SKM-1 (cell line): ENCODE measurements at regions not wholly inside any gene's neighbourhood (a gene's known extent, or its start where the extent isn't known, plus 50 kb on each side); places are given as distances from the start of the nearest gene placed in this dataset.

Experiments used
- DNase-seq: peaks from one replicate; lab custom pipeline; 2025; ENCODE audit not compliant: unreplicated experiment; lab: John Stamatoyannopoulos, UW

DNA sequence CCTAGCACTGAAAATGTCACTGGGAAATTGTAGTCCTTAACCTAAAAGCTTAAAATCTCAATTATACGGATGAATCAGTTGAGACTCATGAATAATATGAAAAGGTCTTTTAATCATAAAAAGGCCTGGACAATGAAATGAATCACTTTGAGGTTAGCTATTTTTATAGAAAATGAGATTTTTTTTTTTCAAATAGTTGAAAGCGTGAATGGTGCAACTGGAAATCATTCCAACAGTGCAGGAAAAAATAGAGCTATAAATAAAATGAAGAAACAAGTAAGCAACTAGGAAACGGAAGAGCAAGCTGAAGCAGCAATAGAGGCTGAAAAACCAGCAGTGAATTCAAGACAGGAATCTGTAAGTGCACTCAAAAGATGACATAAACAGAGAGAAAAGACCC, 142.9 kb downstream of the BACH1 start:
- DNase-seq: no peak

DNA sequence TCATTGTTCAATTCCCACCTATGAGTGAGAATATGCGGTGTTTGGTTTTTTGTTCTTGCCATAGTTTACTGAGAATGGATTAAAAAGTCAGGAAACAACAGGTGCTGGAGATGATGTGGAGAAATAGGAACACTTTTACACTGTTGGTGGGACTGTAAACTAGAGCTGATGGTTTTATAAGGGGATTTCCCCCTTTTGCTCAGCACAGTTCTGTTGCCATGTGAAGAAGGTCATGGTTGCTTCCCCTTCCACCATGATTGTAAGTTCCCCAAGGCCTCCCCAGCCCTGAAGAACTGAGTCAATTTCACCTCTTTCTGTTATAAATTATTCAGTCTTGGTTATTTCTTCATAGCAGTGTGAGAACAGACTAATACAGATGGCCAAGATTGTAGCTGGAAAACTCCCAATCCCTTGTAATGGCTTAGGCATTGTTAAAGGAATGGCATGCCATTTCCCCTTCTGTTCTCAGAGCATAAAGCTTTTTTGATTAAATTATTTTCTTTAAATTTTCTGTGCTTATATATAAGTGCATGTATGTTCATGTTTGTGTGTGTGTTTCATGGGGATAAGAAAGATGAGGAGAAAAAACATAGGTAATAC, 144.8 kb downstream of the BACH1 start:
- no peak for DNase-seq

DNA sequence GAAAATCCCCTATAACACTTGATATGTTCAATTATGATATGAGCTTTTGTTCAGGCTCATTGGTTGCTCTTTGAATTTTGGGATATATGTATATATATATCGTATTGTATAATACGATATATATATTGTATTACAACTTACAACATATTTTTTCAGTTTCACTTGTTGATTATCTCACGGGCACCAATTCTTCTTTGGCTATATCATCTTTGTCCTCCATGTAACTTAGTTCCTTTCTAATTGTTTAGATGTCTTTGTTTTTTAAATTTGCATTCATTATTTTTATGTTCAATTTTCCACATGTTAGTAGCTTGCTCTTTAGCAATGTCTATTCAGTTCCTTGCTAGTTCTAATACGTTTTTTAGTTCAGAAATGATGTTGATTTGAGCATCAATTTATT, 150.0 kb downstream of the BACH1 start:
- DNase-seq: no peak

GRCh38 chr21:29449306-29449950, 150.7 kb downstream of the BACH1 start:
- DNase-seq: no peak

- no peak for DNase-seq
Observed at GRCh38 chr21:29450058-29450457, 151.3 kb downstream of the BACH1 start.

DNA sequence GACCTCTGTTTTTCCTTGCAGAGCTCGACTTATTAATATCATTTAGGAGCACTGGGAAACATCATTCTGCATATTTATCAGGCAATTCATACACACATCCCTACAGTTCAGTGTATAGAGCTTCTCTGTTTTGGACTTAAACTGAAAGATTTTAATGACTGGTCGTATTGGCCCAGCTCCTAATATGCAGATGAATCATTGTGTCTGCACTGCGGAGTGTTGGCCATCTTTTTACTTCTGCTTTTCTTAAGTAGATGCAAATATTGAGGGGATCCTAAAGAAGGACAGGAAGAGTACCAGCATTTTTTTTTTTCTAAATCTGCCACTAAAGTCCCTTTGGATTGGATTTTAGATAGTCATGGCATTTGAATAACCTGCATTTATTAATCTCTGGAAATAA, 154.8 kb downstream of the BACH1 start:
- DNase-seq: no peak

DNA sequence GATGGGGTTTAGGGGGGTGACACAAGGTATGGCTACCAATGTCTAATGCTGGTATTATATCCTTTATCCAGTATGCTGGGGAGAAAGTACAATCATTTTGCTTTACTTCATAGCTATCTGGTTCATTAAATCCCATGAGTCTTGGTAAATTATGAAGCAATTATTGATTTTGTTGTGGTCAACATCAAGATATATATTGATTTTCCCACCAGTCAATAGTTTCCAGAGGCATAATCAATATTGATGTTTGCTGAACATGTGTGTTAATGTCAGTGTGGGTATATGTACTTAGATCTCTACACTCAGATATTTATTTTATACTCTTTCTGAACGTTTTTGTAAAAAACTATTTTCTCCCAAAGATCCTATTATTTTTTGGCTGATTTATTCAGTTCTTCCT, 155.5 kb downstream of the BACH1 start:
- no peak for DNase-seq

DNA sequence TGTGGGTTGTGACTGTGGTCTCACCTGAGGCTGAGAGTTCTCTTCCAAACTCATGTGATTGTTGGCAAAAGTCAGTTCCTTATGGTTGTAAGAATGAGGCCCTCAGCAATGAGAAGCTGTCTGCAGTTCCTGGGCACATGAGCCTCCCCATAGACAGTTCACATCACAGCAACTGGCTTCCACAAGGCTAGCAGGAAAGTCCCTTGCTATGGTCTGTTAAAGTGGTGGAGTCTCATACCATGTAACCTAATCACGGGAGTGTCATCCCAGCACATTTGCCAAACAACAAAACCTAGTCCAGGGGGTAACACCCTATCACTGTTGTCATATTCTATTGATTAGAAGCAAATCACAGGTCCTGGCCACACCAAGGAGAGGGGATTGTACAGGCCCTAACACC, 163.8 kb downstream of the BACH1 start:
- DNase-seq: no peak

- DNase-seq: no peak
Observed at GRCh38 chr21:29465546-29465945, 166.8 kb downstream of the BACH1 start.

DNA sequence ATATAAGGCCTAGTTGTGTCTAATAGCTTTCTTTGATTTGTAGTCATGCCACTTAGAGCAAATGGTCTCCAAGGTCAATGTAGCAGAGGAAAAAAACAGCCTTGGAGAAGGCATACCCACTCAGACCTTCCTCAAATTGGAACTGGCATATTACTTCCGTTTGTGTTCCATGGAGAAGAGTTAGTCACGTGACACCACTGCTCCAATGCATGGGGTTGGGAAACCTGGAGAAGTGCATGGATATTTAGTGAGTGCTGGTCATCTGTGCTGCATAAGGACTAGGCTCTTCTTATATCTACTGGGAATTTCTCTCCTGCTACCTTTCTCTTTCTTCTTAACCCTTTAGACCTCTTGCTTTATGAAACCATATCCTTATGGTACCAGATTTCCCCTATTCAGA, 167.8 kb downstream of the BACH1 start:
- DNase-seq: no peak

DNA sequence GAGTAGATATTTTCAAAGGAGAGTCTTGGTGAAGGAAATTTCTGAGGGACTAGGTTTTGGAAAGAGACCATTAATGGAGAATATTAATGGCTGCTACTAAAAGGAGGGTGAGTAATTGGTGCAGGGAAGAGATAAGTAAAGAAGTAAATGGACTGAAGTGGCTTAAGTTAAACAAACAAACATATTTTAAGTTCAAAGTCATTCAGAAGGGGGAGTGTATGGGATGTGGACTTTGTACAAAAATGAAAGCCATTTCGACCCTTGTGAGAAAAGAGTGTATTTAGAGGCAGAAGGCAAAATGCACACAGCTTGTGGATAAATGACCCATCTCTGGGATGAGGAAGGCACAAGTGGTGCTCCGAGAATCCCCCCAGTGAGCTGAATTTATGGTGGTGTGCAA, 171.7 kb downstream of the BACH1 start:
- no peak for DNase-seq

- DNase-seq: no peak
Observed at GRCh38 chr21:29473808-29474207, 175.1 kb downstream of the BACH1 start.

DNA sequence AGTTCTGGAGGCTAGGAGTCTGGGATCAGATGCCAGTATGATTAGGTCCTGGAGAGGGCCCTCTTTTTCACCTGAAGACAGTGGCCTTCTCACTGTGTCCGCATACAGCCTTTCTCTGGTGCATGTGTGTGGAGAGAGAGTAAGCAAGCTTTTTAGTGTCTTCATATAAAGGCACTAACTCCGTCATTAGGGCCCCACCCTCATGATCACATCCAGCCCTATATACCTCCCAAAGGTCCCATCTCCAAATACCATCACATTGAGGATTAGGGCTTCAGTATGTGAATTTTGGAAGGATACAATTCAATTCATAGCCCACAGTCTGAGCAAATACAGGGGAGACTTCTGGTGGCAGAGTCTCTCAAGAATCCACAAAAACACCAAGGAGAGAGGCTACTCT, 176.6 kb downstream of the BACH1 start:
- DNase-seq: no peak

DNA sequence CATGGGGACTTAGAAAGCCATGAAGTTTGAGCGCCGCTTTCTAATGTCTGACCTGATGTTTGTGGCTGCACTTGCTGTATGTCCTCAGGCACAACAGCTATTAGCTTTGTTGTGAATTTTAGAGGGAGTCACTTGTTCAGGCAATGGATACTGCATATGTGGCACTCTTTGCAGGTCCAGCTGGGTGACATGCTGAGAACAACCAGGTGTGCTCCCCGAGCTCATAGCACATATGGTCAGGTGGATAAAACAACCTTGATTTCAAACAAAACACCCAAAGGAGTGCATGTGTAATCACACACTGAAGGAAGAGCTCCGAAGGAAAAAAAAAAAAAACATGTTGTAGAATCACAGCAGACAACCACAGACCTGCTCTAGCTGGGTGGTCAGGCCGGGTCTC, 178.6 kb downstream of the BACH1 start:
- DNase-seq: no peak

DNA sequence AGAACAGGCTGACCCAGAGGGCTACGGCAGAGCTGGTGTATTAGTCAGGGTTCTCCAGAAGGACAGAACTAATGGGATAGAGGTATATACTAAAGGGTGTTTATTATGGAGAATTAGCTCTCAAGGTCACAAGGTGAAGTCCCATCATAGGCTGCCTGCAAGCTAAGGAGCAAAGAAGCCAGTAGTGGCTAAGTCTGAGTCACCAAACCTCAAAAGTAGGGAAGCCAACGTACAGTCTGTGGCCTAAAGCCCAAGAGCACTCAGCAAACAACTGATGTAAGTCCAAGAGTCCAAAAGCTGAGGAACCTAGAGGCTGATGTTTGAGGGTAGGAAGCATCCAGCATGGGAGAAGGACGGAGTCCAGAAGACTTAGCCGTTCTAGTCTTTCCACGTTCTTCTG, 179.2 kb downstream of the BACH1 start:
- DNase-seq: no peak

DNA sequence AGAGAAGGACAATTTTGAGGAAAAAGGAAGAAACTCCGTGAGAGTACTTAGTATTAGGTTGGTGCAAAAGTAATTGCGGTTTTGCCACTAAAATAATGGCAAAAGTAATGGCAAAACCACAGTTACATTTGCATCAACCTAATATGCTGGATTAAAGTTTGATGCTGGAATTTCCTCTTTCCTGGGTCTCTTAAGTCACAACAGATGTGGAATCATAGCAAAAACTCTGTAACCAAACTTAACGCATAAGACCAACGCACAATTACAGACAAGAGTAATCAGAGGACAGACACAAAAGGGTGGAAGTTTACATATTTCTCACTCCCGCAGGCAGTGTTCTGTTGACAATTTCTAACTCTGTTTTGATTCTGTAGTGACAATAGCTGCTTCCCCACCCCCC, 182.4 kb downstream of the BACH1 start:
- no peak for DNase-seq

DNA sequence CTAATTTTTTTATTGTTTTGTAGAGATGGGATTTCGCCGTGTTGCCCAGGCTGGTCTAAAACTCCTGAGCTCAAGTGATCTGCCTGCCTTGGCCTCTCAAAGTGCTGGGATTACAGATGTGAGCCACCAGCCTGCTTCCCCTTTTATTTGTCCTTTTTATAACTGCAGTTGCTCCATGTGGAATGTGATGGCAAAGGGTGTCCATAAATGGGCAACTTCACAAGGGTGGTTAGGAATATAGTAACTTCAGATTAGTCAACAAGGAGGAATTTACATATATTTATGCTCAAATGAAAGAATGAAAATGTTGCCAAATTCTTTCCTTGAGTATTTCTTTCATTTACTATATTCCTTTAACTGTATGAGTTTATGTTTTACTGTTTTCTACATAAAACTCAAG, 182.9 kb downstream of the BACH1 start:
- no peak for DNase-seq

- DNase-seq: no peak
Observed at GRCh38 chr21:29486306-29486807, 187.6 kb downstream of the BACH1 start.
